H1 (cell line): ENCODE measurements at regions not wholly inside any gene's neighbourhood (a gene's known extent, or its start where the extent isn't known, plus 50 kb on each side); places are given as distances from the start of the nearest gene placed in this dataset.

Experiments
- CTCF ChIA-PET: fragments of 300-600 bp; sonication (Branson Sonifier 250); formaldehyde crosslinking; loops from one replicate; lab custom pipeline; 2021; ENCODE audit not compliant: partially characterized antibody; lab: Charles Lee
- POLR2A ChIA-PET: fragments of 300-600 bp; sonication (Branson Sonifier 250); formaldehyde crosslinking; loops from one replicate; lab custom pipeline; 2021; ENCODE audit warnings: inconsistent platforms; ENCODE audit not compliant: partially characterized antibody; lab: Charles Lee
- DNase-seq, 2 experiments: peaks; one replicate each; pipeline versions ENCODE4 v3.0.0 to v3.0.0-alpha.2; 2010 to 2022; ENCODE audit warnings: low spot score in 2 of 2, low read depth in 1 of 2, mixed read lengths in 1 of 2
- FAIRE-seq: peaks from 2 replicates; lab custom pipeline; 2011; peaks lifted over from hg19 to GRCh38; lab: Jason Lieb, UNC
- H2AFZ ChIP-seq: 2 replicates; pipeline ENCODE4 v1.8.1; 2012; ENCODE audit warnings: low read length, inconsistent platforms
- H2AK5ac ChIP-seq: 2 replicates; pipeline ENCODE4 v1.6.1; 2013; ENCODE audit warnings: low read depth, low read length
- H2BK120ac ChIP-seq: replicated peaks from 2 replicates; pipeline ENCODE3; 2013; ENCODE audit warnings: low read depth, low read length, inconsistent platforms
- H2BK12ac ChIP-seq: 2 replicates; pipeline ENCODE4 v1.6.1; 2013; ENCODE audit warnings: low read depth, low read length
- H2BK15ac ChIP-seq: 2 replicates; pipeline ENCODE4 v1.6.1; 2013; ENCODE audit warnings: low read length
- H2BK20ac ChIP-seq: 2 replicates; pipeline ENCODE4 v1.6.1; 2013; ENCODE audit warnings: low read length
- H2BK5ac ChIP-seq: 2 replicates; pipeline ENCODE4 v1.6.1; 2013; ENCODE audit warnings: low read depth, low read length
- H3K14ac ChIP-seq: 2 replicates; pipeline ENCODE4 v1.6.1; 2013; ENCODE audit warnings: inconsistent platforms; ENCODE audit not compliant: insufficient read length
- H3K18ac ChIP-seq: 2 replicates; pipeline ENCODE4 v1.6.1; 2013; ENCODE audit warnings: low read length; ENCODE audit errors: extremely low read depth
- H3K23ac ChIP-seq: 2 replicates; pipeline ENCODE4 v1.6.1; 2013; ENCODE audit warnings: inconsistent platforms; ENCODE audit not compliant: insufficient read length
- H3K23me2 ChIP-seq: 2 replicates; pipeline ENCODE4 v1.6.1; 2013; ENCODE audit warnings: low read depth, low read length
- H3K27ac ChIP-seq: 2 replicates; pipeline ENCODE4 v1.6.1; 2011; ENCODE audit warnings: low read depth, low read length, inconsistent platforms
- H3K27me3 ChIP-seq, 4 experiments: replicated peaks in 1 of 4; 1 replicate in 1 of 4; 2 replicates in 3 of 4; pipeline versions ENCODE4 v1.6.1 to v1.8.1; 2011 to 2013; ENCODE audit warnings: low read length in 3 of 4, mild to moderate bottlenecking in 3 of 4, inconsistent platforms in 2 of 4, mixed read lengths in 2 of 4, moderate library complexity in 1 of 4; ENCODE audit not compliant: control insufficient read depth in 3 of 4, insufficient read depth in 3 of 4; ENCODE audit errors: extremely low read depth in 1 of 4
- H3K36me3 ChIP-seq, 4 experiments: 2 replicates each; pipeline versions ENCODE4 v1.6.1 to v1.8.1; 2011 to 2013; ENCODE audit warnings: mild to moderate bottlenecking in 4 of 4, low read length in 3 of 4, moderate library complexity in 2 of 4, control low read depth in 1 of 4, inconsistent platforms in 1 of 4; ENCODE audit not compliant: insufficient read depth in 4 of 4, control insufficient read depth in 2 of 4
- H3K4ac ChIP-seq: replicated peaks from 2 replicates; pipeline ENCODE3; 2013; ENCODE audit warnings: low read length, low read depth, mixed read lengths, inconsistent platforms; ENCODE audit not compliant: insufficient read length
- H3K4me1 ChIP-seq, 4 experiments: replicated peaks in 1 of 4; 1 replicate in 1 of 4; 2 replicates in 3 of 4; pipeline versions ENCODE4 v1.6.1 to v1.8.1; 2011 to 2013; ENCODE audit warnings: low read length in 3 of 4, inconsistent platforms in 2 of 4, mixed read lengths in 1 of 4; ENCODE audit not compliant: insufficient read depth in 4 of 4, control insufficient read depth in 3 of 4
- H3K4me2 ChIP-seq, 2 experiments: 2 replicates each; pipeline versions ENCODE4 v1.6.1 to v1.8.1; 2011 to 2013; ENCODE audit warnings: low read depth in 2 of 2, low read length in 2 of 2, control low read depth in 1 of 2, inconsistent platforms in 1 of 2, mild to moderate bottlenecking in 1 of 2; ENCODE audit not compliant: insufficient read depth in 1 of 2
- H3K4me3 ChIP-seq, 4 experiments: fragments of 200-600, 300-600 bp in 1 of 4; sonication (generic), shearing (Covaris generic), sonication (Bioruptor Twin) in 1 of 4; 2 replicates each; pipeline versions ENCODE4 v1.5.1 to v1.8.1; 2011 to 2016; ENCODE audit warnings: low read length in 4 of 4, low read depth in 3 of 4, control low read depth in 2 of 4, inconsistent platforms in 2 of 4, mild to moderate bottlenecking in 2 of 4, mixed read lengths in 1 of 4, moderate library complexity in 1 of 4; ENCODE audit not compliant: insufficient read depth in 2 of 4; ENCODE audit errors: extremely low read depth in 1 of 4
- H3K56ac ChIP-seq: replicated peaks from 2 replicates; pipeline ENCODE3; 2013; ENCODE audit warnings: low read depth, mild to moderate bottlenecking, mixed read lengths, low read length, inconsistent platforms; ENCODE audit not compliant: insufficient read length
- H3K79me1 ChIP-seq: 2 replicates; pipeline ENCODE4 v1.6.1; 2013; ENCODE audit warnings: low read depth, low read length, control low read depth
- H3K79me2 ChIP-seq, 2 experiments: 2 replicates each; pipeline versions ENCODE4 v1.6.1 to v1.8.1; 2012 to 2013; ENCODE audit warnings: low read length in 2 of 2, mild to moderate bottlenecking in 2 of 2, inconsistent platforms in 1 of 2; ENCODE audit not compliant: insufficient read depth in 2 of 2, control insufficient read depth in 1 of 2
- H3K9ac ChIP-seq, 4 experiments: replicated peaks in 1 of 4; 1 replicate in 1 of 4; 2 replicates in 3 of 4; pipeline versions ENCODE4 v1.6.1 to v1.8.1; 2011 to 2013; ENCODE audit warnings: low read depth in 3 of 4, low read length in 3 of 4, control low read depth in 2 of 4, mild to moderate bottlenecking in 2 of 4, moderate library complexity in 2 of 4, inconsistent platforms in 1 of 4; ENCODE audit errors: extremely low read depth in 1 of 4
- H3K9me3 ChIP-seq, 2 experiments: 2 replicates each; pipeline versions ENCODE4 v1.6.1 to v1.8.1; 2012 to 2013; ENCODE audit warnings: mild to moderate bottlenecking in 2 of 2, moderate library complexity in 2 of 2, control low read depth in 1 of 2, inconsistent platforms in 1 of 2, low read depth in 1 of 2, low read length in 1 of 2, mixed read lengths in 1 of 2; ENCODE audit not compliant: insufficient read depth in 2 of 2
- H4K20me1 ChIP-seq, 2 experiments: replicated peaks in 1 of 2; 2 replicates each; pipeline versions ENCODE3 to v1.8.1; 2011 to 2013; ENCODE audit warnings: inconsistent platforms in 2 of 2, low read length in 2 of 2, mild to moderate bottlenecking in 1 of 2; ENCODE audit not compliant: insufficient read depth in 2 of 2, control insufficient read depth in 1 of 2
- H4K5ac ChIP-seq: 2 replicates; pipeline ENCODE4 v1.6.1; 2013; ENCODE audit warnings: low read length, low read depth, mixed read lengths, inconsistent platforms; ENCODE audit not compliant: insufficient read length
- H4K8ac ChIP-seq: 2 replicates; pipeline ENCODE4 v1.8.0; 2013; ENCODE audit warnings: mild to moderate bottlenecking, moderate library complexity, low read length, inconsistent platforms; ENCODE audit not compliant: insufficient read depth; ENCODE audit errors: extremely low read depth
- H4K91ac ChIP-seq: replicated peaks from 2 replicates; pipeline ENCODE3; 2013; ENCODE audit warnings: low read length, mixed read lengths, inconsistent platforms; ENCODE audit not compliant: insufficient read length
- CHD2 ChIP-seq: IDR thresholded peaks from 2 replicates; pipeline ENCODE4 v1.6.1; 2012; ENCODE audit warnings: low read length, improper control_type of control experiment
- JUND ChIP-seq: IDR thresholded peaks from 2 replicates; pipeline ENCODE4 v1.6.1; 2011; ENCODE audit warnings: mild to moderate bottlenecking, improper control_type of control experiment, low read length
- KDM4A ChIP-seq: IDR thresholded peaks from one replicate; pipeline ENCODE4 v1.7.1; 2012; ENCODE audit warnings: low read depth, mild to moderate bottlenecking, moderate library complexity, low read length, inconsistent platforms; ENCODE audit not compliant: severe bottlenecking
- KDM5A ChIP-seq: fragments of 200-600 bp; IDR thresholded peaks from 2 replicates; pipeline ENCODE4 v1.7.1; 2012; ENCODE audit warnings: mild to moderate bottlenecking, low read length, inconsistent platforms, mixed read lengths
- MAFK ChIP-seq: IDR thresholded peaks from 2 replicates; pipeline ENCODE4 v1.6.1; 2012; ENCODE audit warnings: low read depth, mild to moderate bottlenecking, improper control_type of control experiment, low read length
- NANOG ChIP-seq: IDR thresholded peaks from 2 replicates; pipeline ENCODE4 v1.6.1; 2011; ENCODE audit warnings: low read length, low read depth, mild to moderate bottlenecking, inconsistent platforms; ENCODE audit not compliant: insufficient read depth, poor library complexity, severe bottlenecking
- POU5F1 ChIP-seq: IDR thresholded peaks from 2 replicates; pipeline ENCODE4 v1.6.1; 2011; ENCODE audit warnings: low read depth, mild to moderate bottlenecking, low read length, moderate library complexity
- YY1 ChIP-seq: IDR thresholded peaks from 2 replicates; pipeline ENCODE4 v1.6.1; 2011; ENCODE audit warnings: low read depth, mild to moderate bottlenecking, low read length

DNA sequence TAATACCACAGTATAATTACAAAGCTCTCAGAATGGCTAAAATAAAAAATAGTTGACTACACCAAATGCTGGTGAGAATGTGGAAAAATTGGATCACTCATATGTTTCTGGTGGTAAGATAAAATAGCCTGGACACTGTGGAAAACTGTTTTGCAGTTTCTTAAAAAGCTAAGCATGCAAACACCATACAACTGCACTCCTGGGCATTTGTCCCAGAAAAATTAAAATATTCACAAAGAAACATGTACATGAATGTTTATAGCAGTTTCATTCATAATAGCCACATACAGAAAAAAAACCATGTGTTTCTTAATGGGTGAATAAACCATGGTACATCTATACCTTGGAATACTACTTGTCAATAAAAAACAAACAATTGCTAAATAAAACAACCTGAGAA, 172.9 kb downstream of the AHR start:
- H2AFZ ChIP-seq: no peak overlapping the region
- no peaks in the 10 kb centered on the region for H3K36me3 ChIP-seq
- no peaks in the 10 kb centered on the region for H3K79me2 ChIP-seq
- no peak overlapping the region for H3K9ac ChIP-seq
- no peak overlapping the region for H2BK15ac ChIP-seq
- H2BK20ac ChIP-seq: no peak overlapping the region
- H3K27me3 ChIP-seq: no peaks in the 10 kb centered on the region
- no peak overlapping the region for H3K18ac ChIP-seq
- no peak overlapping the region for H4K5ac ChIP-seq
- no peak for DNase-seq
- H3K23ac ChIP-seq: no peak overlapping the region
- H3K4me2 ChIP-seq: no peak overlapping the region
- no peaks in the 10 kb centered on the region; a peak in 1 of 7 replicates for H3K4me1 ChIP-seq
- H2BK12ac ChIP-seq: no peak overlapping the region
- H4K91ac ChIP-seq: no peak overlapping the region
- POLR2A ChIA-PET: no interaction called here
- H3K56ac ChIP-seq: no peak overlapping the region
- no peaks in the 10 kb centered on the region for H3K79me1 ChIP-seq
- CTCF ChIA-PET: interaction anchor here (0.6 kb wide), 1 partner anchor 761 kb away, joined by 3 read pairs; no protein-coding TSS in a partner anchor
- H3K9me3 ChIP-seq: no peaks in the 10 kb centered on the region
- no peak overlapping the region for H2BK120ac ChIP-seq
- no peak overlapping the region for H3K14ac ChIP-seq
- FAIRE-seq: no peak
- H3K27ac ChIP-seq: no peak overlapping the region
- no peak overlapping the region for H2AK5ac ChIP-seq
- H2BK5ac ChIP-seq: no peak overlapping the region
- no peak overlapping the region for H3K4ac ChIP-seq
- no peak overlapping the region for H4K8ac ChIP-seq
- H4K20me1 ChIP-seq: no peaks in the 10 kb centered on the region
- no peaks in the 10 kb centered on the region for H3K23me2 ChIP-seq
- TF ChIP-seq KDM5A (no peak), POU5F1 (no peak), YY1 (no peak), MAFK (no peak), KDM4A (no peak), JUND (no peak), CHD2 (no peak), NANOG (no peak)
- H3K4me3 ChIP-seq: no peak overlapping the region
